ENCODE measurements at regions not wholly inside any gene's neighbourhood (a gene's known extent, or its start where the extent isn't known, plus 50 kb on each side); places are given as distances from the start of the nearest gene placed in this dataset.

GRCh38 chr2:207473931-207474235 lies 55.9 kb upstream of the CREB1 start (continued):
- no peak for TF ChIP-seq FOXP4 (CRISPR knock-in tag; IDR thresholded peaks at IDR 0.05; ENCODE audit: borderline replicate concordance)
- no peak for TF ChIP-seq FOXP1 (CRISPR knock-in tag; IDR thresholded peaks at IDR 0.05)
- TF ChIP-seq BACH1 (tag; IDR thresholded peaks at IDR 0.05), result no peak

- H3K27me3 ChIP-seq (ENCODE audit: control insufficient read depth in 2 of 2, insufficient read depth in 2 of 2, low read length in 2 of 2), result no peaks in the 10 kb centered on the region
- no peaks in the 10 kb centered on the region; a peak in 1 of 5 replicates for H3K4me1 ChIP-seq (replicated peaks in 1 of 2; ENCODE audit: control insufficient read depth in 2 of 2, insufficient read depth in 2 of 2, low read length in 2 of 2)
- no peaks in the 10 kb centered on the region for H3K9me1 ChIP-seq (ENCODE audit: control insufficient read depth, insufficient read depth, low read length)
- 2% methylated on average over 12 of the region's 13 CpGs for whole genome bisulfite sequencing (ENCODE audit: insufficient coverage, low coverage, missing lambda C conversion rate)
- no peak overlapping the region for H3K4me3 ChIP-seq
- ATAC-seq (peak; percentile 53; the same call in 2 of the 3 replicates), DNase-seq (ENCODE audit: extremely low read depth in 1 of 4, low spot score in 3 of 4) (peak; percentile 15 to 53 (median 28)), FAIRE-seq (peak; percentile 82)
- in situ Hi-C loops (cut with MboI), result loop anchor here (5.0 to 25.0 kb wide), 5 partner anchors 148 to 913 kb away; no protein-coding TSS in a partner anchor
- no peaks in the 10 kb centered on the region for H3K79me2 ChIP-seq (ENCODE audit: control insufficient read depth, insufficient read depth, low read length)
- H4K20me1 ChIP-seq (replicated peaks; ENCODE audit: control insufficient read depth, insufficient read depth, low read length), result no peaks in the 10 kb centered on the region
- H2AFZ ChIP-seq (ENCODE audit: low read depth, low read length), result peak overlapping the region; percentile 55; the same call in 1 of the 2 replicates
- ChIA-PET POLR2A (no interaction called here), CTCF (ENCODE audit: low intra/inter-chr PET ratio) (interaction anchor here (0.6 to 2.6 kb wide), 2 partner anchors 675 to 1083 kb away, joined by 6 to 16 read pairs; no protein-coding TSS in a partner anchor)
- H3K9ac ChIP-seq (ENCODE audit: insufficient read depth in 1 of 2, low read depth in 2 of 2, low read length in 2 of 2), result no peak overlapping the region
- intact Hi-C loops (cut with micrococcal nuclease), result loop anchor here (1.0 to 10.0 kb wide), 7 partner anchors 240 to 920 kb away; no protein-coding TSS in a partner anchor
- no peak overlapping the region for H3K4me2 ChIP-seq (ENCODE audit: insufficient read depth, low read length)
- H3K27ac ChIP-seq (ENCODE audit: extremely low read depth, low read depth, low read length), result no peak overlapping the region
- no TSS peak for BruUV-seq (replicated peaks)
- H3K36me3 ChIP-seq (ENCODE audit: control insufficient read depth, insufficient read depth, low read length), result no peaks in the 10 kb centered on the region
- no peaks in the 10 kb centered on the region for H3K9me3 ChIP-seq (replicated peaks; ENCODE audit: control insufficient read depth, insufficient read depth, low read depth, low read length)
- TF ChIP-seq MXD1 (CRISPR knock-in tag; IDR thresholded peaks at IDR 0.05; ENCODE audit: borderline replicate concordance, poor library complexity, severe bottlenecking) (no peak), CBFB (CRISPR knock-in tag; IDR thresholded peaks at IDR 0.05) (no peak), ZNF436 (CRISPR knock-in tag; IDR thresholded peaks at IDR 0.05) (no peak), BDP1 (IDR thresholded peaks at IDR 0.05; ENCODE audit: insufficient read depth, insufficient read length) (no peak), ZNF384 (IDR thresholded peaks at IDR 0.05; ENCODE audit: low read depth, low read length) (no peak), RAD21 (CRISPR knock-in tag; conservative IDR thresholded peaks at IDR 0.05 in 1 of 2, IDR thresholded peaks at IDR 0.05 in 1 of 2) (peak; percentile 84 to 87), SMC3 (conservative IDR thresholded peaks at IDR 0.05; ENCODE audit: insufficient read depth, low read depth, low read length) (peak; percentile 81), STAG1 (CRISPR knock-in tag; IDR thresholded peaks at IDR 0.05; ENCODE audit: borderline replicate concordance) (peak; percentile 26; the same call in 1 of the 2 replicates), CTCF (IDR thresholded peaks at IDR 0.05 in 2 of 3, conservative IDR thresholded peaks at IDR 0.05 in 1 of 3; ENCODE audit: insufficient read depth in 2 of 3, low read depth in 1 of 3, low read length in 3 of 3) (peak; percentile 29 to 72 (median 49); a peak in 3 of 6 replicates), DEAF1 (CRISPR knock-in tag; IDR thresholded peaks at IDR 0.05) (peak; percentile 77), XRCC4 (IDR thresholded peaks at IDR 0.05; ENCODE audit: extremely low read depth, insufficient read depth, insufficient read length) (no peak)
Observed at GRCh38 chr2:207474863-207475485, 54.8 kb upstream of the CREB1 start.

Data from K562 (cell line).